Mesenchymal stem cell (in vitro differentiated cells and primary cell): ENCODE measurements at regions not wholly inside any gene's neighbourhood (a gene's known extent, or its start where the extent isn't known, plus 50 kb on each side); places are given as distances from the start of the nearest gene placed in this dataset.
A peak's percentile ranks its signal among the peaks of the same experiment; 100 is the strongest.
"Not testable (repeated sequence)": the region's sequence is repeated elsewhere in the genome, so short reads cannot be mapped to it uniquely, and the experiment has no call there.

ENCODE experiments used
- DNase-seq: peaks from one replicate; pipeline ENCODE4 v3.0.0-alpha.2; 2013
- H2AFZ ChIP-seq: one replicate; pipeline ENCODE4 v1.6.1; 2013; ENCODE audit warnings: low read depth, mild to moderate bottlenecking, control low read depth, inconsistent platforms, low read length, moderate library complexity
- H2AK5ac ChIP-seq: 2 replicates; pipeline ENCODE4 v1.6.1; 2013; ENCODE audit warnings: low read length, moderate library complexity, mild to moderate bottlenecking, inconsistent platforms; ENCODE audit not compliant: severe bottlenecking
- H2BK120ac ChIP-seq: one replicate; pipeline ENCODE4 v1.6.1; 2013; ENCODE audit warnings: low read depth, mild to moderate bottlenecking, inconsistent platforms, low read length, moderate library complexity
- H2BK12ac ChIP-seq, 2 experiments: one replicate each; pipeline ENCODE4 v1.6.1; 2013; ENCODE audit warnings: inconsistent platforms in 2 of 2, low read length in 2 of 2, mild to moderate bottlenecking in 2 of 2, moderate library complexity in 2 of 2, control low read depth in 1 of 2
- H2BK15ac ChIP-seq: one replicate; pipeline ENCODE4 v1.6.1; 2013; ENCODE audit warnings: mild to moderate bottlenecking, low read depth, inconsistent platforms; ENCODE audit not compliant: poor library complexity, severe bottlenecking
- H2BK5ac ChIP-seq: 2 replicates; pipeline ENCODE4 v1.6.1; 2013; ENCODE audit warnings: low read depth, mild to moderate bottlenecking, low read length, control low read depth, inconsistent platforms; ENCODE audit not compliant: poor library complexity, severe bottlenecking
- H3K14ac ChIP-seq, 2 experiments: one replicate each; pipeline ENCODE4 v1.6.1; 2013; ENCODE audit warnings: inconsistent platforms in 2 of 2, low read length in 2 of 2, control low read depth in 1 of 2, mild to moderate bottlenecking in 1 of 2, moderate library complexity in 1 of 2
- H3K18ac ChIP-seq, 2 experiments: one replicate each; pipeline ENCODE4 v1.6.1; 2013; ENCODE audit warnings: inconsistent platforms in 2 of 2, low read length in 2 of 2, control low read depth in 1 of 2, low read depth in 1 of 2, mild to moderate bottlenecking in 1 of 2
- H3K23ac ChIP-seq, 2 experiments: one replicate each; pipeline ENCODE4 v1.6.1; 2013; ENCODE audit warnings: inconsistent platforms in 2 of 2, low read length in 2 of 2, mild to moderate bottlenecking in 2 of 2, moderate library complexity in 2 of 2, control low read depth in 1 of 2
- H3K27ac ChIP-seq: 2 replicates; pipeline ENCODE4 v1.5.1; 2013; ENCODE audit warnings: mild to moderate bottlenecking, moderate library complexity, low read length, control low read depth, inconsistent platforms; ENCODE audit not compliant: poor library complexity, severe bottlenecking
- H3K27me3 ChIP-seq, 2 experiments: 2 replicates each; pipeline versions ENCODE4 v1.6.1 to v1.7.0; 2013; ENCODE audit warnings: low read length in 2 of 2, mild to moderate bottlenecking in 2 of 2, moderate library complexity in 2 of 2, control low read depth in 1 of 2, inconsistent platforms in 1 of 2; ENCODE audit not compliant: control insufficient read depth in 1 of 2, insufficient read depth in 1 of 2
- H3K36me3 ChIP-seq, 2 experiments: 2 replicates each; pipeline versions ENCODE4 v1.6.1 to v1.7.0; 2013; ENCODE audit warnings: low read length in 2 of 2, control low read depth in 1 of 2, inconsistent platforms in 1 of 2, low read depth in 1 of 2, mild to moderate bottlenecking in 1 of 2; ENCODE audit not compliant: insufficient read depth in 2 of 2, control insufficient read depth in 1 of 2
- H3K4ac ChIP-seq, 2 experiments: one replicate each; pipeline ENCODE4 v1.6.1; 2013; ENCODE audit warnings: inconsistent platforms in 2 of 2, low read length in 2 of 2, mild to moderate bottlenecking in 2 of 2, moderate library complexity in 2 of 2, control low read depth in 1 of 2, low read depth in 1 of 2
- H3K4me1 ChIP-seq: 2 replicates; pipeline ENCODE4 v1.6.1; 2013; ENCODE audit warnings: low read depth, low read length, control low read depth; ENCODE audit not compliant: control insufficient read depth, insufficient read depth
- H3K4me2 ChIP-seq: 2 replicates; pipeline ENCODE4 v1.6.1; 2013; ENCODE audit warnings: low read length, mild to moderate bottlenecking, inconsistent platforms; ENCODE audit not compliant: poor library complexity, severe bottlenecking
- H3K4me3 ChIP-seq, 2 experiments: 2 replicates each; pipeline versions ENCODE4 v1.5.1 to v1.7.0; 2013; ENCODE audit warnings: low read length in 2 of 2, mild to moderate bottlenecking in 2 of 2, control low read depth in 1 of 2, low read depth in 1 of 2; ENCODE audit not compliant: insufficient read depth in 1 of 2
- H3K79me1 ChIP-seq: replicated peaks from 2 replicates; pipeline ENCODE4 v1.6.1; 2013; ENCODE audit warnings: mild to moderate bottlenecking, control low read depth, low read length, inconsistent platforms; ENCODE audit not compliant: poor library complexity, severe bottlenecking
- H3K9ac ChIP-seq: 2 replicates; pipeline ENCODE4 v1.7.0; 2013; ENCODE audit warnings: mild to moderate bottlenecking, low read length, moderate library complexity
- H3K9me3 ChIP-seq: 2 replicates; pipeline ENCODE4 v1.7.0; 2013; ENCODE audit warnings: mild to moderate bottlenecking, low read length; ENCODE audit not compliant: control insufficient read depth
- H4K8ac ChIP-seq: one replicate; pipeline ENCODE4 v1.6.1; 2013; ENCODE audit warnings: inconsistent platforms, mild to moderate bottlenecking, low read length, moderate library complexity
- H4K91ac ChIP-seq: one replicate; pipeline ENCODE4 v1.6.1; 2013; ENCODE audit warnings: mild to moderate bottlenecking, low read length, inconsistent platforms
- WGBS: methylation state at CpG from one replicate; pipeline ENCODE4 v1.1.7; 2013; ENCODE audit warnings: mixed read lengths; 5-methylcytosine and 5-hydroxymethylcytosine counted together

DNA sequence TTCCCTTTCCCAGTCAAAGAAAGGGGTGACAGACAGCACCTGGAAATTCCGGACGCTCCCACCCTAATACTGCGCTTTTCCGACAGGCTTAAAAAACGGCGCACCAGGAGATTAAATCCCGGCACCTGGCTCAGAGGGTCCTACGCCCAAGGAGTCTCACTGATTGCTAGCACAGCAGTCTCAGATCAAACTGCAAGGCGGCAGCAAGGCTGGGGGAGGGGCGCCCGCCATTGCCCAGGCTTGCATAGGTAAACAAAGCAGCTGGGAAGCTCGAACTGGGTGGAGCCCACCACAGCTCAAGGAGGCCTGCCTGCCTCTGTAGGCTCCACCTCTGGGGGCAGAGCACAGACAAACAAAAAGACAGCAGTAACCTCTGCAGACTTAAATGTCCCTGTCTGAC is 585.7 kb downstream of the TBC1D32 start:
- H3K36me3 ChIP-seq, H3K79me1 ChIP-seq, H3K4me3 ChIP-seq, H3K4me2 ChIP-seq, H2BK5ac ChIP-seq, H3K27ac ChIP-seq, H3K14ac ChIP-seq, H3K23ac ChIP-seq, H4K91ac ChIP-seq, DNase-seq, H4K8ac ChIP-seq, H2BK15ac ChIP-seq, H3K27me3 ChIP-seq, H3K4me1 ChIP-seq, H3K9me3 ChIP-seq, H2BK120ac ChIP-seq, H3K18ac ChIP-seq, H3K4ac ChIP-seq, H2AK5ac ChIP-seq, H2BK12ac ChIP-seq, H2AFZ ChIP-seq, H3K9ac ChIP-seq: not testable (repeated sequence)
- 56% methylated on average over 12 of the region's 12 CpGs for WGBS

DNA sequence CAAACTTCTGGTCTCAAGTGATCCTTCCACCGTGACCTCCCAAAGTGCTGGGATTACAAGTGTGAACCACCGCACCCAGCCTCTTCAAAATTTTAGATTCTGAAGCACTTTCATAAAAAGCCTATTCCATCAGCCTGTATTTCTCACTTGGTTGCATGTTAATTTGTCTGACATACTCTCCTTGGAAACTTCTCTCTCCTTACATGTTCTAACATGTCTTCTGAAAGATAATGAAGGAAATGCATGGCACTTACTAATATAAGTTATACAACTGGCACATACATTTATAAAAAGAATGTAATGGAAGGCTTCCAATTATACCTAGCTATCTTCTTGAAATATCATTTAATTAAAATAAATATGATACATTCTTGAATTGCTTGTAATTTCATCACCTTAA is 597.5 kb downstream of the TBC1D32 start:
- no peak for DNase-seq
- Histone ChIP-seq H3K79me1 (no peaks in the 10 kb centered on the region), H4K8ac (no peak overlapping the region), H3K4me1 (no peaks in the 10 kb centered on the region), H2BK15ac (no peak overlapping the region), H3K4me2 (no peak overlapping the region), H2BK120ac (no peak overlapping the region), H2BK5ac (no peak overlapping the region), H3K4me3 (no peak overlapping the region), H3K4ac (no peak overlapping the region), H2BK12ac (no peak overlapping the region), H3K9ac (no peak overlapping the region), H3K14ac (no peak overlapping the region), H4K91ac (no peak overlapping the region), H2AFZ (no peak overlapping the region), H3K27ac (no peak overlapping the region), H3K18ac (no peak overlapping the region), H3K27me3 (no peaks in the 10 kb centered on the region), H3K9me3 (peaks cover 13% of the 10 kb centered on the region), H3K23ac (no peak overlapping the region), H3K36me3 (no peaks in the 10 kb centered on the region), H2AK5ac (no peak overlapping the region)
- WGBS = 99% methylated on average over 2 of the region's 2 CpGs

- H4K8ac ChIP-seq = no peak overlapping the region
- H2BK12ac ChIP-seq = no peak overlapping the region
- no peak overlapping the region for H3K4ac ChIP-seq
- H3K14ac ChIP-seq = no peak overlapping the region
- no peak overlapping the region for H3K27ac ChIP-seq
- H3K18ac ChIP-seq = no peak overlapping the region
- no peaks in the 10 kb centered on the region for H3K36me3 ChIP-seq
- H3K9me3 ChIP-seq = peaks cover 13% of the 10 kb centered on the region
- H3K4me2 ChIP-seq = no peak overlapping the region
- H2AK5ac ChIP-seq = no peak overlapping the region
- DNase-seq = peak; percentile 25
- no peak overlapping the region for H2BK5ac ChIP-seq
- H2BK120ac ChIP-seq = no peak overlapping the region
- H3K4me1 ChIP-seq = no peaks in the 10 kb centered on the region
- no peaks in the 10 kb centered on the region for H3K27me3 ChIP-seq
- H3K79me1 ChIP-seq = no peaks in the 10 kb centered on the region
- no peak overlapping the region for H3K9ac ChIP-seq
- no peak overlapping the region for H4K91ac ChIP-seq
- no peak overlapping the region for H2BK15ac ChIP-seq
- no peak overlapping the region for H3K23ac ChIP-seq
- H2AFZ ChIP-seq = no peak overlapping the region
- WGBS = 72% methylated on average over 2 of the region's 2 CpGs
- no peak overlapping the region for H3K4me3 ChIP-seq
These were observed 598.6 kb downstream of the TBC1D32 start for GRCh38 chr6:120735641-120736040.

- no peak for DNase-seq
- Histone ChIP-seq H3K4me3 (no peak overlapping the region), H4K8ac (no peak overlapping the region), H3K9me3 (peaks cover 54% of the 10 kb centered on the region), H3K79me1 (no peaks in the 10 kb centered on the region), H3K4ac (no peak overlapping the region), H2BK5ac (no peak overlapping the region), H2BK12ac (no peak overlapping the region), H3K4me1 (no peaks in the 10 kb centered on the region), H4K91ac (no peak overlapping the region), H3K14ac (no peak overlapping the region), H3K18ac (no peak overlapping the region), H2AK5ac (no peak overlapping the region), H3K9ac (no peak overlapping the region), H2BK120ac (no peak overlapping the region), H3K27ac (no peak overlapping the region), H3K27me3 (no peaks in the 10 kb centered on the region), H3K36me3 (no peaks in the 10 kb centered on the region), H3K4me2 (no peak overlapping the region), H2BK15ac (no peak overlapping the region), H2AFZ (no peak overlapping the region), H3K23ac (no peak overlapping the region)
- 100% methylated on average over 1 of the region's 3 CpGs for WGBS
These were observed 623.0 kb downstream of the TBC1D32 start for GRCh38 chr6:120711255-120711654.
